Glomerular endothelial cell (primary cell): ENCODE measurements at regions not wholly inside any gene's neighbourhood (a gene's known extent, or its start where the extent isn't known, plus 50 kb on each side); places are given as distances from the start of the nearest gene placed in this dataset.

Experiments used
- DNase-seq: peaks from one replicate; pipeline ENCODE4 v3.0.0-alpha.2; 2011; ENCODE audit warnings: low read depth, low spot score; ENCODE audit errors: extremely low read depth

- DNase-seq, result no peak
These were observed 185.1 kb upstream of the CAMK1G start for GRCh38 chr1:209398313-209398991.

GRCh38 chr1:209399800-209400199, 183.7 kb upstream of the CAMK1G start:
- no peak for DNase-seq

- DNase-seq, result no peak
These were observed 182.9 kb upstream of the CAMK1G start for GRCh38 chr1:209400351-209401220.

GRCh38 chr1:209402697-209403096, 180.8 kb upstream of the CAMK1G start:
- no peak for DNase-seq

- no peak for DNase-seq
These were observed 179.6 kb upstream of the CAMK1G start for GRCh38 chr1:209403921-209404320.

GRCh38 chr1:209404577-209404976, 178.9 kb upstream of the CAMK1G start:
- DNase-seq, result no peak

- DNase-seq, result no peak
These were observed 178.2 kb upstream of the CAMK1G start for GRCh38 chr1:209405183-209405814.

GRCh38 chr1:209406168-209406567, 177.3 kb upstream of the CAMK1G start:
- no peak for DNase-seq

- no peak for DNase-seq
These were observed 176.9 kb upstream of the CAMK1G start for GRCh38 chr1:209406595-209406994.

- DNase-seq, result no peak
These were observed 173.7 kb upstream of the CAMK1G start for GRCh38 chr1:209409780-209410179.

GRCh38 chr1:209411491-209411929, 172.0 kb upstream of the CAMK1G start:
- no peak for DNase-seq

GRCh38 chr1:209412036-209412435, 171.5 kb upstream of the CAMK1G start:
- no peak for DNase-seq

- DNase-seq, result no peak
These were observed 170.9 kb upstream of the CAMK1G start for GRCh38 chr1:209412566-209412965.

- no peak for DNase-seq
These were observed 170.5 kb upstream of the CAMK1G start for GRCh38 chr1:209413062-209413461.

GRCh38 chr1:209414803-209415329, 168.6 kb upstream of the CAMK1G start:
- no peak for DNase-seq

GRCh38 chr1:209416039-209416438, 167.5 kb upstream of the CAMK1G start:
- DNase-seq, result no peak

- no peak for DNase-seq
These were observed 166.8 kb upstream of the CAMK1G start for GRCh38 chr1:209416716-209417115.

GRCh38 chr1:209417761-209418160, 165.8 kb upstream of the CAMK1G start:
- DNase-seq, result no peak

GRCh38 chr1:209420276-209420675, 163.2 kb upstream of the CAMK1G start:
- no peak for DNase-seq

- no peak for DNase-seq
These were observed 162.3 kb upstream of the CAMK1G start for GRCh38 chr1:209421186-209421585.

- DNase-seq, result no peak
These were observed 161.4 kb upstream of the CAMK1G start for GRCh38 chr1:209421978-209422680.
